ENCODE measurements at regions not wholly inside any gene's neighbourhood (a gene's known extent, or its start where the extent isn't known, plus 50 kb on each side); places are given as distances from the start of the nearest gene placed in this dataset.
A peak's percentile ranks its signal among the peaks of the same experiment; 100 is the strongest.
"Not testable (repeated sequence)": the region's sequence is repeated elsewhere in the genome, so short reads cannot be mapped to it uniquely, and the experiment has no call there.

DNA sequence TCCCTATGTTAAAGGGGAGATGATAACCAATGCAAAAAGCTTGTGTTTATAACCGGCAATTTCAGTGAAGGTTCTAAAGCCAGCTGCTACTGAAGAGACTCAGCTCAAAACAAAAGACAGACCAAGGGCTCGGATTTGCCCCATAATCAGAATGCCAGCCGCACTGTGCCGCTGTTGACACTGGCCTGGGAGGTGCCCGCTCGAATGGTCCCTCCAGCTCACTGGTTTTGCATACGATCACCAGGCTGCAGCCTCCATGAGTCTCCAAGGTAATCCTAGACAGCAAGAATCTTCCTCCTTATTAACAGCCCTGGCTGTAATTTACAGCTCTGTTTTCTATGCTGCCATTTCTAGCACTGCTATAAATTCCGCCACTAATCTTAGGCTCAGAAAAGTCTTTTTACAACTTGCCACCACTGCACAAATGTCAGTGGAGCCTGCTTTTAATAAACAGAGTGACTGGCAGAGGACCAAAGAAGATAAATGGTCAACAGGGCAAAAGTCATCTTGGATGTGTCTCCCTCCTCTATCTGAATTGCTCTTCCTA, 155.7 kb upstream of the SH3BP4 start:
- no peak for DNase-seq

DNA sequence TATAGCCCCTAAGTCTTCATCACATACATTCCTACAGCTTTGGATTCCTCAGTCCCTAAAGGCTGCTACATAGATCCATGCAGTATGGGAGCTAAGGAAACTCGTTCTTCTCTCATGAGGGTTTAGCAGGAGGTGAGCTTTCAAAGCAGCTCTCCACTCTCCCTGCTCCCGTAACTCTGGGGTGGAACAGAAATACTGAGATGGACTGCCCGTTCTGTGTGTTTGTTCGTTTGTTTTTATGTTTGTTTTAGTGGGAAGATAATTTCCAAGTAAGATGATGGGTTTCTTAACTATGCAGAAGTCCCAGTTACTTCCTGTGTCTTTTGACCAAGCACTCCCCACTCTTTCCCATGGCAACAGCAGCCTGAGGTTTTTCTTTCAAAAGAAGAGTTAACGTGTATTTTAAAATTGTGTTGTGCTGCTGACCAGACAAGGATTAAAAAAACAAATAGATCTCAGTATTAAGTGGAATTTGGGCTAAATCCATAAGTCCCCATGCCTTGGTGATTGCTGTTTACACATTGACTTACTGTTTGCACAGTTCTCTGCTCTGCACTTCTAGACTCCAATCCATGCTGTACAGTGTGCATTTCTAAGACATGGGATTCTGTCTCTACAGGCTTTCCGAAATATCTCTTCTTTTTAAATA, 156.4 kb upstream of the SH3BP4 start:
- no peak for DNase-seq

DNA sequence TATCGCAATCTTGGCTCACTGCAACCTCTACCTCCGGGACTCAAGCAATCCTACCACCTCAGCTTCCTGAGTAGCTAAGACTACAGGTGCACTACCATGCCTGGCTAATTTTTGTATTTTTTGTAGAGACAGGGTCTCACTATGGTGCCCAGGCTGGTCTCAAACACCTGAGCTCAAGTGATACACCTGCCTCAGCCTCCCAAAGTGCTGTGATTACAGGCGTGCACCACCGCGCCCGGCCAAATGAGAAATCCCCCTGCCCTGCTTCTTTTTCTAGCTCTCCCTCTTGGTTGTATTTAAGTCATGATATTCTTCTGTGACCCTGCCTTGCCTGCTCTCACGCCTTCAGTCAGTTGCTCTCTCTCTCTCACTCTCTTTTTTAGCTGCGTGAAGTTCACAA, 157.0 kb upstream of the SH3BP4 start:
- DNase-seq: no peak

DNA sequence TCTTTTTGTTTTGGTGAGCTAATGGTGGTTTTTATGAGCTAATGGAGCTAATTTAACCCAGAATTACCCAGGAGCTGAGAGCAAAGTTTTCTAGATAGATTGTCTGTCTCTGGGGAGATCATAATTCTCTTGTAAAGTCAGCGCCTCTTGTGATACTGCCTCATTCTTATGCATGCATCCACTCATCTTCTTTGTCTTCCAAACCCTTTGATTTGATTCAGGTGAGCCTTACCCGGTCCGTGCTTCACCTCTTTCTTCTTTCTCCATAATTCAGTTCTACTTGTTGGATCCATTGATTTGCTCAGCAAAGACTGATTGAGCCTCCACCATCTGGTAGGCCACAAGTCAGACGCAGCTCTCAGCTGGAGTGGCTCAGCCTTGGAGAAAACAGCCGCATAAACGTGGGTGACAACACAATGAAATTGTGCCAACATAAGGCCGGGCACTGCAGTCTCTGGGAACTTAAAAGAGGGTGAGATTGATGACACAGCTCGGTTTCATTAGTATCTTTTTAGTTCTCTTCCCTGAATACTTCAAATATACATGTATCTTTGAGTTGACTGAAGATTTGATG, 158.5 kb upstream of the SH3BP4 start:
- DNase-seq: no peak

DNA sequence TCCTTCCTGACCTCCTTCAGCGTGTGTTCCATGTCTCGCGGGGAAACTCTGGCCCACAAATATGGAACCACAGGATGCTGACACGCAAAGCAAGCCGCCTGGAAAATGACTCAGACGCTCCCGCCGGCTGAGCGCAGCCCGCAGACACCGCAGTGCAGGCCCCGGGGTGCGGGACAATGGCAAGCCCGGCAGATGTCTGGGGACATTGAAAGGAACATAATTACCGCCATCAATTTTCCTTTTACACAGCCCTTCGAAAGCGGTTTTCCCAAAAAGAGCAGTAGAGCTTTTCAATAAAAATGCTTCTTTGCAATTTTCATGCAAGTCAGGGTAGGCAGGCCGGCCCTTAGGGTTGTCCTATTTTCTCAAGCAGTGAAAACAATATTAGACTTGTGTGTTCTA, 159.2 kb upstream of the SH3BP4 start:
- peak; percentile 54 for DNase-seq

DNA sequence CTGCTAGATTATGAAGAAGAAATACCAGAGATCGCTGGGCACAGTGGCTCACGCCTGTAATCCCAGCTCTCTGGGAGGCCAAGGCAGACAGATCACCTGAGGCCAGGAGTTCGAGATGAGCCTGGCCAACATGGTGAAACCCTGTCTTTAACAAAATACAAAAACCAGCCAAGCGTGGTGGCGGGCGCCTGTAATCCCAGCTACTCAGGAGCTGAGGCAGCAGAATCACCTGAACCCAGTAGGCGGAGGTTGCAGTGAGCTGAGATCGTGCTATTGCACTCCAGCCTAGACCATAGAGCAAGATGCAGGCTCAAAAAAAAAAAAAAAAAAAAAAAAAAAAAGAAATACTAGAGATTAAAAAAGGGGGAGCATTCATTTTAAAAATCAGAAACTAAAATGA, 159.7 kb upstream of the SH3BP4 start:
- DNase-seq: not testable (repeated sequence)

DNA sequence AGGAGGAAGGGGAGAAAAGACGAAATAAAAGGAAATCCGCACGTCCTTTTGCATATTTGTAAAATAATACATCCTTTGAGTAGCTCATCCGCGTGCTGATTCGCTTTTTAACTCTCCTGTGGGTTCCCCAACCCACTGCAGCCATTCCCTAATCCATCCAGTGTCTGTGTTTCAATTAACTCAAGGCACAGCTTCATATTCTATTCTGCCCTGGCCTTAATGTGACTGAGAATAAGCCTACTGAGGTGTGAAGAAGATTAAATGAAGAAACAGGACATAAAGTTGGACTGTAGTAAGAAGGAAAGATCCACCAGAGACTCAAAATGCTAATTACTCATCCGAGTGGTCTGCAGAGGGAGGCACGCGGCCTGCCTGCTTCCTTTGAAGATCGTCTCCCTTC, 161.4 kb upstream of the SH3BP4 start:
- DNase-seq: no peak

DNA sequence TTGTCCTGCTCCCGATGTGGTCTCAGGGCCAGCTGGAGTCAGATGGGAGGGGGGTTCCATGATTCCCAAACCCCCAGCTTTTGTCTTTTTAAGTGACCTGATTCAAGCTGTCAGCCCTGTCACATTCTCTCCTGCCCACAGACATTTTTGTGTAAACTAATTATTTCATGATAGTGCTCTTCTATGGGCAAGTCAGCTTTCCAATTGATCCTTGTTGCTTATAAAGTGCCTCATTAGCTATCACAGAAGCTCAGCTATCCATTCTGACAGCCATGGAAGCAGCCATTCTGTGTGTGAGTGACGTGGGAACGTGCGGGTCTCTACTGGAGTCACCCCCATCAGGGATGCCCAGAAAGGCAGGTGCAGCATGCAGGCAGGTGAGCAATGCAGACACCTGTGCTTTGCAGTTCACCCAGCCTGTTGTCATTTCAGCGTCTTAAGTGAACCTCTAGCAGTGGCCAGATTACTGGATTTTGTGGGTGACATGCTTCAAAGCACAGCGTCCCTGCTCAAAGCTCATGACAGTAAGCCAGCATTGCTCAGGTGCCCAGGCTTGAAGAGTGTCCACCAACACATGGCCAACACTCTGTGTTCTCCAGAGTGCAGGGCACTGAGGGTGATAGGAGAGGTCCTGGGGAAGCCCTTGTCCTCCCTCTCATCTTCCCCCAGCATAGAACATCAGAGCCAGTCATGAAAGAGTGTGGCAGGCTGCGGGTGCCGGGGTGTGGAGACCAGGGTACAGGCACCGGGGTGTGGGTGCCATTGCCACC, 162.1 kb upstream of the SH3BP4 start:
- peak; percentile 76 for DNase-seq

DNA sequence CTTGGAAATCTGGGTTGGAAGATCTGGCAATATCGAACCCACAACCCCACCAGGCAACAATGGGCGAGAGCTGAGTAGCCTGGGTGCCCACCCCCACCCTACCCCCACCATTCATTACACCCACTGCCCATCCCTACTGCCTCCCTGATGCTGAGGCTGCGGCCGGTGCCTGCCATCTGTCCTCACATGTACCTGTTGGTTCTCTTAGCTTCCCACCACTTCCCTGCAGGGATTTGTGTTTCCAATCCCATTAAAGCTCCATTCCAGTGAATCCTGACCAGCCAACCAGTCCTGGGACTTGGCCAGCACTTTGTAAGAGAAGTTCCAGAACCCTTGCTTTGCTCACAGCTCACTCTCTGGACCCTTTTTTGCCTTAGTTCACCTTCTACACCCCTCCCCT, 163.0 kb upstream of the SH3BP4 start:
- no peak for DNase-seq

DNA sequence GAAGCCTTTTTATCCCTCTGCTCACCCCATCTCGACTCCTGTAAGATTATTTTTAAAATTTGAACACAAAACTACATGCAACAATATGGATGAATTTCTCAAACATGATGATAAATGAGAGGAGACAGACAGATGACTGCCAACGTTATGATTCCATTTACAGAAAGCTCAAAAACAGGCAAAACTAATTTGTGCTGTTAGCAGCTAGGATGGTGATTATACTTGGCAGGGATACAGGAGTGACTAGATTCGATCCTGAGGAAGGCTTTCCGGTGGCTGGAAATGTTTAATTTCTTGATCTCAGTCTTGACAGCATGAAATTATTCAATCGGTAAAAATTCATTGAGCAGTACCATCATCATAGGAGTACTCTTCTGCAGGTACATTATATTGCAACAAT, 163.4 kb upstream of the SH3BP4 start:
- DNase-seq: no peak

DNA sequence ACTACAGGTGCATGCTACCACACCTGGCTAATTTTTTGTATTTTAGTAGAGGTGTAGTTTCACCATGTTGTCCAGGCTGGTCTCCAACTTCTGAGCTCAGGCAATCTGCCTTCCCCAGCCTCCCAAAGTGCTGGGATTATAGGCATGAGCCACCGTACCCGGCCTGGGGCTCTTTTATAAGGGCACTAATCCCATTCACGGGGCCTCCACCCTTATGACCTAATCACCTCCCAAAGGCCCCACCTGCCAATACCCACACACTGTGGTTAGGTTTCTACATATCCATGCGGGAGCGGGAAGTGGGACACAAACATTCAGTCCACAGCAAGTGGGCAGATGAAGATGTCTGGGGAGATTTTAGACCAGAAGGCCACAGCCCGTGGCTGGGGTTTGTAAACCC, 164.7 kb upstream of the SH3BP4 start:
- DNase-seq: no peak

DNA sequence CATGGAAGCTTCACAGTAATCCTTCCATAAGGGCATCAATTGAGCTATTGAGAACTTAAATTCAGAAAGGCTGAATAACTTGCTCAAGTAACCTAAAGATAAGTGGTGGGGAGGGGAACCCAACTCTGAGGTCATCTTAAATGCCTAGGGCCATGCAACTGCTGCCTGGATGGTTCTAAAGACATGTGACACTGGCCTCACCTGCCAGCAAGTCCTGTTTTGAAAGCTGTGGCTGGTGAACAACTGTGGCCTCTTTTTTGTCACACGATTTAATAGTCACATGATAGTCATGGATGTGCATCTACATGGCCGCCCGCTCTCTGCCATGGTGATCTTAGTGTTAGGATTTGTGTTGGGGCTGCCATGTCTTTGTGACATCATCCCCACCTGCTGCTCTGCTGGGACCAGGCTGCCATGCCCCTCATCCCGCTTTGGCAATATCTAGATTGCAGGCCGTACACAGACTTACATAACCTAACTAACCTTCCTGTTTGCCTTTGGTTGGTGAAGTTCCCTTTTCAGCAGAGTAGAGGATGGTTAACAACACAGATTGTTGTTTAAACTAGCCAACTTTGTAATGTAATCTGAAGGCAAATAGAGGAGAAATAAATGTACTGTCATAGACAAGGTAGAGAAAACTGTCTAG, 177.9 kb upstream of the SH3BP4 start:
- no peak for DNase-seq

DNA sequence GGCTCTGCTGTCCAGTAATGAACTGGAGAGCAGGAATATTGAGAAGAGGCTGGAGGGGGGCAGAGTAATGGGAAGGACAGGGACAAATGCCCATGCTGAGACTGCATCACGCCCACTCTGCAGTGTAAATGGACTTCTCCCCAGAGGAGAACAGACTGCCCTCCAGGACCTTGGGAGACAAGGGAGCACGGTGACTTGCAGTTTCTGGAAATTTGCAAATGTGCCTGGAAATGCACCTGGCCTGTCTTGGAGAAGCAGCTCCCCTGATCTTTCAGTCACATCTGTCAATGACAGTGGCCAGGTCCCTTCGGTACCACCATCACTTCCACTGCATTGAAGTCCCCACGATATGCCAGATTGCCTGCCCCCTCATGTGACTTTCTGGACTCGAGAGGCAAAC, 178.7 kb upstream of the SH3BP4 start:
- no peak for DNase-seq

DNA sequence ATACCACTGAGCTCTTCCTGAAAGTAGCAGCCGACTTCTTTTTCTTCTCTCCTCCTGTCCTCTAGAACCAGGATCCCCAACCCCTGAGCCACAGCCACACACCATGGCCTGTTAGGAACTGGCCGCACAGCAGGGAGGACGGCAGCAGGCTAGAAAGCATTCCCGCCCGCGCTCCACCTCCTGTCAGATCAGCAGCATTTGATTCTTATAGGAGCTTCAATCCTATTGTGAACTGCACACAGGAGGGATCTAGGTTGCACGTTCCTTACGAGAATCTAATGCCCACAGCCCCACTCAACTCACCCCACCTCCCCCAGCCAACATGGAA, 179.1 kb upstream of the SH3BP4 start:
- peak; percentile 45 for DNase-seq

DNA sequence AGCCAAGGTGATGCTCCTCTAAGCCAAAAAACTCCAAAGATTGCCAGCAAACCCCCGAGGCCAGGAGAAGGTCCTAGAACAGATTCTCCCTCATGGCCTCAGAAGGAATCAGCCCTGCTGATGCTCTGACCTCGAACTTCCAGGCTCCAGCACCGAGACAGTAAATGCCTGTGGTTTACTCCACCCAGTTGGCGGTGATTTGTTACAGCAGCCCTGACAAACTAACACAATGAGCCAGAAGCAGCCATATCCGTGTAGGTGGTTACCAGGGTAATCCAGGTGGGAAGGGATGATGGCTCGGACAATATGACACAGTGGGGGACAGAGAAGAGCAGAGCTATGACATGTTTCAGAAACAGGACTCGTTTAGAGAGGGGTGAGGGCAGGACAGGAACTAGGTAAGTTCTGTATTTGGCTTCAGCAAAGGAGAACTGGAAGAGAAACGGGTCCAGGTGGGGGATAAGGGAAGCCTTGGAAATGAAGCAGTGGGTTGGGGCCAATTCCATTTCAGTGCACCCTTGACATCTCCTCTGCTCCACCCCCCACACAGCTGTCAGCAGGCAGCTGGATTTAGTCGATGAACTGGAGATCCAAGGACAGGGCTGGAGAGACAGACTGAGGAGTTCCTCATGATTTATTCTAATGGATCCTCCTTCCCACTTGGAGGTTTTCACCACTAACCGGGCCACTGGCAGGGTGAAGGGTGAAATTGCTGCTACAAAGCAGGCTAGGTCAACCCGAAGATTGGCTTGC, 179.7 kb upstream of the SH3BP4 start:
- no peak for DNase-seq

DNA sequence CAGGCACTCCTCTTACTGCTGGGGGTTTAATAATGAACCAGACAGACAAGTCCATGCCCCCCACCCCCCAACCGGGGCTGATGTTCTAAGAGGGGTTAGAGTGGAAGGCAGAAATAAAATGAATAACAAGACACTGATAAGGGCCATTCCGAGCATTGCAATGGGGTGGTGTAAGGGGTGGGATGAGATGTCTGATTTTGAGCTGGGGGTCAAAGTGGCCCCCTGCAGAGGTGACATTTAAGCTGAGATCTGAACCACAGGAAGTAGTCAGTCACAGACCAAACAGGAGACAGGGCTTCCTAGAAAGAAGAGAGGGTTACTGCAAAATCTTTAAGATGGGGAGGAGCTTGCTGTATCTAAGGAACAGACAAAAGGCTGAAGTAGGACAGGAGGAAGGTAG, 180.6 kb upstream of the SH3BP4 start:
- no peak for DNase-seq

DNA sequence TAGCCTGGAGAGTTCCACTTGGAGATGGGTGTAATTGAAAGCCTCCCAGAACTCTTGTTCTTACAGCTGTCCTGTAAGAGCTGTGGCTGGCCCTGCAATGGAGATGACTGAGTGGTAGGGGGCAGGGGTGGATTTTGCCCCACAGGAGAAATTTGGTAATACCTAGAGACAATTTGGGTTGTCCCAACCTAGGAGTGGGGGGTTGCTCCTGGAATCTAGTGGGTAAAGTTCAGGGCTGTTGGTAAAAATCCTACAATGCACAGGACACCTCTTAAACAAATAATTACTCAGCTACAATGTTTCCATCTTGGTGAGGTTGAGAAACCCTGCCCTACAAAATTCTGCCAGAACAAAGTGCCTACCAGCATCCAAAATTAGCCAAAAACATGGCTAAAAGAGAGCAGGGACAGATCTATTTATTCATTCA, 181.1 kb upstream of the SH3BP4 start:
- DNase-seq: no peak

DNA sequence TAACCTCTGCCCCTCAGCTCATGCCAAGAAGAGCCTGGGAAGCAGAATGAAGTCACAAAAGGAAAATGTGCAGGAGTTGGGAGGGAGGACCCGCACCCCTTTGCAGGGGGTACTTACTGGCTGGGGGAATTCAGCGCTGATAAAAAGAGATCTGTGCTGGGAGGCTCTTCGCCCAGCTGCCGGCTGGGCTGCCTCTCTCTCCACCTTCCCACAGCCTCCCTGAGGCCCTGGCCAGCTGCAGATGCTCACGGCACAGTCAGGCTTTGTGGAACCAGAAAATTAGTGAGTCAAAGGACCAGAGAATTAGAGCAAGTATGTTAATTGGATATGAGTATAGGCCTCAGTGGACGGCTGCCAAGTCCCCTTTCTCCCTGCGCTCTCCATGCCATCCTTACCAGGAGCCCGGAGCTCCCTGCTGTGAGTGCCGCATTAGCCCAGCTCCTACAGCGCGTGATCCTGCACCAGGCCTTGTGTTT, 181.7 kb upstream of the SH3BP4 start:
- DNase-seq: peak; percentile 75

DNA sequence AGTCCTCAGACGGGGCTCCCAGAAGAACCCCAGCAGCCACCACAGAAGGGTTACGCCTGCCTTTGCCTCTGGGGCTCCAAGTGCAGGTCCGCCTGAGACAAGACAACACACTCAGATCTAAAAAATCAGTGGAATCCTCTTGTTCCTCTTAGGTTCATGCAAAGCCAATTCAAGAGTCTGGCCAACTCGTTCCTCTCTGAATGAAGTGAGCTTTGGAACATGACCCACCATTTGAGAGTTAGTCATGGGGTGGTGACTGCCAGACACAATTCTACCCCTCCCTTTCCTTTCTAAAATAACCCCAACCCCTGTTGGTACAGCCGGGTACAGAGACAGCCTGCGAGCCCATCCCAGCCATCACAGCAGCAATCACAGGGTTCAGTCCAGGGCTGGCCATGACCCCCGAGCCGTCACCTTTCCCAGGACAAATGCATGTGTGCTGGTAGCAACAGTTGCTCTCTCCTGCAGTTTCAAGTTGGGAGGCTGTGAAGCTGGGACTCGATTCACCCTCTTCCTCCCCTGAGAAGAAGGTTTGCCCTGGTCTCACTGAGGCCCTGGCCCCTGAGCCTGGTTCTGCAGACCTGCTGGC, 183.1 kb upstream of the SH3BP4 start:
- no peak for DNase-seq

DNA sequence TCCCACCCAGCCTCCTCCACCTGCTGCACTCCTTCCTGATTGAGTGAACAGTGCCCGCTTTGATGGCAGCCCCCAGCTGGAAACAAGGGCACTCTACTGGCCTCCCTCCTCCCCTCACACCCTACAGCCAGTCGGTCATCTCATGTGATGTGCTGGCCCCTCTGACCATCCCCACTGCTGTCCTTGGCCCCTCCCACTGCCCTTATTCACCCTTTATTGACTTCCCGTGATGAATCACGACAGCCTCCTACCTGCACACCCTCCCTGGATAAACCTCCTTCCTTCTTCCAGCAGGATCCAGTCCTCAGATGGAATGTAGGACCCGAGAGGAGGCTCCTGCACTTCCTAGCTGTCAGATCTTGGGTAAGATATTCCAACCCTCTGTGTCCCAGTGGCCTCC, 186.5 kb upstream of the SH3BP4 start:
- DNase-seq: no peak

DNA sequence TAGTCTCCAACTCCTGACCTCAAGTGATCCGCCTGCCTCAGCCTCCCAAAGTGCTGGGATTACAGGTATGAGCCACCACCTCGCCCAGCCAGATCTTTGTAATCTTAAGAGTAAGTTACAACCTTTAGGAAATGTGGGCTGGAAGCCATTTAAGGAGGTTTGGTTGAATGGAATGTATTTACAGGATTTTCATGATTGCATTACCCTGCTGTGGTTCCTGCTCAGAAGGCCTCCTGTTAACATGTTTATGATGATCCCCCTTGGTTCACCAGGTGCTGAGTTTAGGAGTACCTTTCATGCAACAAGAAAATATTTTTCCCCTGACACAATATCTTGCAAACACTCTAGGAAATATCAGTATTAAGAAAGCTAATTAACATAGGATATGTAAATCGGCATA, 187.4 kb upstream of the SH3BP4 start:
- no peak for DNase-seq

Data from eye (tissue), 1 donor.